Endothelial cell of umbilical vein (primary cell): ENCODE measurements at regions not wholly inside any gene's neighbourhood (a gene's known extent, or its start where the extent isn't known, plus 50 kb on each side); places are given as distances from the start of the nearest gene placed in this dataset.

Experiments
- EZH2 ChIP-seq: IDR thresholded peaks from 2 replicates; pipeline ENCODE4 v1.6.1; 2012; ENCODE audit warnings: borderline replicate concordance, low read depth, mild to moderate bottlenecking, moderate library complexity, low read length, inconsistent platforms; ENCODE audit not compliant: severe bottlenecking
- FOS ChIP-seq: IDR thresholded peaks from 2 replicates; pipeline ENCODE4 v1.6.1; 2011; ENCODE audit warnings: mild to moderate bottlenecking, low read length, moderate library complexity, borderline replicate concordance; ENCODE audit not compliant: insufficient read depth
- GATA2 ChIP-seq: IDR thresholded peaks from 2 replicates; pipeline ENCODE4 v1.7.0; 2011; ENCODE audit warnings: low read depth, mild to moderate bottlenecking, moderate library complexity, mixed read lengths, low read length; ENCODE audit not compliant: insufficient read length, insufficient read depth
- JUN ChIP-seq: IDR thresholded peaks from 2 replicates; pipeline ENCODE4 v1.6.1; 2011; ENCODE audit warnings: borderline replicate concordance, low read depth; ENCODE audit not compliant: insufficient read length, insufficient read depth
- MAX ChIP-seq: IDR thresholded peaks from 2 replicates; pipeline ENCODE4 v1.6.1; 2011; ENCODE audit not compliant: insufficient read depth, insufficient read length
- POLR2A ChIP-seq: IDR thresholded peaks from 2 replicates; pipeline ENCODE4 v1.6.1; 2012; ENCODE audit warnings: low read depth, mild to moderate bottlenecking, control low read depth, low read length
- POLR2AphosphoS5 ChIP-seq: IDR thresholded peaks from 2 replicates; pipeline ENCODE4 v1.6.1; 2012; ENCODE audit warnings: low read depth, mild to moderate bottlenecking, control low read depth, low read length, moderate library complexity; ENCODE audit not compliant: insufficient read depth
- TF ChIP-seq, protein P1 (sequence below), 2 donors: IDR thresholded peaks; 1 replicate in 1 of 2; 2 replicates in 1 of 2; pipeline ENCODE4 v1.5.1; 2011; ENCODE audit warnings: low read length in 2 of 2, mild to moderate bottlenecking in 2 of 2, moderate library complexity in 2 of 2, control low read depth in 1 of 2, inconsistent platforms in 1 of 2, low read depth in 1 of 2; ENCODE audit not compliant: insufficient read depth in 1 of 2; ENCODE audit errors: extremely low read depth in 1 of 2

GRCh38 chr15:95911570-95912279 lies 418.8 kb upstream of the NR2F2 start:
- no peak for TF ChIP-seq EZH2
- no peak for TF ChIP-seq JUN
- TF ChIP-seq POLR2AphosphoS5: no peak
- TF ChIP-seq, protein P1, sequence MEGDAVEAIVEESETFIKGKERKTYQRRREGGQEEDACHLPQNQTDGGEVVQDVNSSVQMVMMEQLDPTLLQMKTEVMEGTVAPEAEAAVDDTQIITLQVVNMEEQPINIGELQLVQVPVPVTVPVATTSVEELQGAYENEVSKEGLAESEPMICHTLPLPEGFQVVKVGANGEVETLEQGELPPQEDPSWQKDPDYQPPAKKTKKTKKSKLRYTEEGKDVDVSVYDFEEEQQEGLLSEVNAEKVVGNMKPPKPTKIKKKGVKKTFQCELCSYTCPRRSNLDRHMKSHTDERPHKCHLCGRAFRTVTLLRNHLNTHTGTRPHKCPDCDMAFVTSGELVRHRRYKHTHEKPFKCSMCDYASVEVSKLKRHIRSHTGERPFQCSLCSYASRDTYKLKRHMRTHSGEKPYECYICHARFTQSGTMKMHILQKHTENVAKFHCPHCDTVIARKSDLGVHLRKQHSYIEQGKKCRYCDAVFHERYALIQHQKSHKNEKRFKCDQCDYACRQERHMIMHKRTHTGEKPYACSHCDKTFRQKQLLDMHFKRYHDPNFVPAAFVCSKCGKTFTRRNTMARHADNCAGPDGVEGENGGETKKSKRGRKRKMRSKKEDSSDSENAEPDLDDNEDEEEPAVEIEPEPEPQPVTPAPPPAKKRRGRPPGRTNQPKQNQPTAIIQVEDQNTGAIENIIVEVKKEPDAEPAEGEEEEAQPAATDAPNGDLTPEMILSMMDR (IDR thresholded peaks at IDR 0.05; ENCODE audit: extremely low read depth in 1 of 2, insufficient read depth in 1 of 2, low read depth in 1 of 2, low read length in 2 of 2): no peak
- no peak for TF ChIP-seq POLR2A
- no peak for TF ChIP-seq MAX
- TF ChIP-seq GATA2: no peak
- no peak for TF ChIP-seq FOS
